HepG2 (cell line): ENCODE measurements at regions not wholly inside any gene's neighbourhood (a gene's known extent, or its start where the extent isn't known, plus 50 kb on each side); places are given as distances from the start of the nearest gene placed in this dataset.

Experiments
- ARID5B ChIP-seq: IDR thresholded peaks from 2 replicates; pipeline ENCODE4 v1.4.0; 2020; ENCODE audit warnings: mild to moderate bottlenecking, missing genetic modification reagents
- CREB1 ChIP-seq, 2 experiments: fragments of 450-650 bp in 1 of 2; IDR thresholded peaks; 2 replicates each; pipeline ENCODE4 v1.6.1; 2016 to 2017; ENCODE audit warnings: control low read depth in 1 of 2, mild to moderate bottlenecking in 1 of 2, missing compliant biosample characterization in 1 of 2, missing genetic modification characterization in 1 of 2
- DPF2 ChIP-seq: sonication (generic); formaldehyde crosslinking; IDR thresholded peaks from 2 replicates; pipeline ENCODE4 v1.4.0; 2020; ENCODE audit warnings: mild to moderate bottlenecking, low read depth, missing genetic modification reagents, borderline replicate concordance
- EP300 ChIP-seq, 3 experiments: sonication (generic) in 1 of 3; formaldehyde crosslinking in 1 of 3; IDR thresholded peaks; 2 replicates each; pipeline versions ENCODE4 v1.5.1 to v1.6.1; 2011 to 2020; ENCODE audit warnings: low read depth in 2 of 3, low read length in 2 of 3, borderline replicate concordance in 1 of 3, improper control_type of control experiment in 1 of 3, mild to moderate bottlenecking in 1 of 3, missing genetic modification reagents in 1 of 3, moderate library complexity in 1 of 3
- FOXJ3 ChIP-seq: sonication (generic); formaldehyde crosslinking; IDR thresholded peaks from 2 replicates; pipeline ENCODE4 v1.4.0; 2020; ENCODE audit warnings: missing genetic modification reagents, mild to moderate bottlenecking, borderline replicate concordance
- GFI1 ChIP-seq: sonication (generic); formaldehyde crosslinking; IDR thresholded peaks from 2 replicates; pipeline ENCODE4 v1.5.0; 2020; ENCODE audit warnings: missing genetic modification reagents, mild to moderate bottlenecking, borderline replicate concordance
- HNF1B ChIP-seq: sonication (generic); formaldehyde crosslinking; IDR thresholded peaks from 2 replicates; pipeline ENCODE4 v1.5.1; 2020; ENCODE audit warnings: mild to moderate bottlenecking, moderate library complexity, missing genetic modification reagents
- HOXD1 ChIP-seq: sonication (generic); formaldehyde crosslinking; IDR thresholded peaks from 2 replicates; pipeline ENCODE4 v1.5.0; 2020; ENCODE audit warnings: missing genetic modification reagents
- ISL2 ChIP-seq: sonication (generic); formaldehyde crosslinking; IDR thresholded peaks from 2 replicates; pipeline ENCODE4 v1.5.0; 2020; ENCODE audit warnings: missing genetic modification reagents
- MLX ChIP-seq: IDR thresholded peaks from 2 replicates; pipeline ENCODE4 v1.6.1; 2016
- NCOR1 ChIP-seq: fragments of 200-600 bp; sonication (generic); IDR thresholded peaks from 2 replicates; pipeline ENCODE4 v1.7.0; 2017; ENCODE audit warnings: antibody characterized with exemption, low read length, borderline replicate concordance
- NR2F6 ChIP-seq, 2 experiments: IDR thresholded peaks; 2 replicates each; pipeline ENCODE4 v1.6.1; 2016; ENCODE audit warnings: antibody characterized with exemption in 1 of 2, mild to moderate bottlenecking in 1 of 2
- RARA ChIP-seq: IDR thresholded peaks from 2 replicates; pipeline ENCODE4 v1.6.1; 2016; ENCODE audit warnings: missing genetic modification reagents, missing compliant biosample characterization
- RCOR2 ChIP-seq: IDR thresholded peaks from 2 replicates; pipeline ENCODE4 v1.6.1; 2016; ENCODE audit warnings: missing biosample characterization, missing genetic modification reagents
- SMAD9 ChIP-seq: sonication (generic); formaldehyde crosslinking; IDR thresholded peaks from 2 replicates; pipeline ENCODE4 v1.5.1; 2020; ENCODE audit warnings: mild to moderate bottlenecking, missing genetic modification reagents
- SP140L ChIP-seq: sonication (generic); formaldehyde crosslinking; IDR thresholded peaks from 2 replicates; pipeline ENCODE4 v1.4.0; 2020; ENCODE audit warnings: missing genetic modification reagents, borderline replicate concordance
- TARDBP ChIP-seq: sonication (generic); formaldehyde crosslinking; IDR thresholded peaks from 2 replicates; pipeline ENCODE4 v1.8.0; 2022; ENCODE audit warnings: mild to moderate bottlenecking, missing genetic modification reagents
- THAP7 ChIP-seq: sonication (generic); formaldehyde crosslinking; IDR thresholded peaks from 2 replicates; pipeline ENCODE4 v1.8.1; 2023; ENCODE audit warnings: mild to moderate bottlenecking, missing genetic modification reagents
- ZBTB20 ChIP-seq: sonication (generic); formaldehyde crosslinking; IDR thresholded peaks from 2 replicates; pipeline ENCODE4 v1.8.1; 2023; ENCODE audit warnings: missing genetic modification reagents, low read depth, mild to moderate bottlenecking, borderline replicate concordance
- ZBTB3 ChIP-seq: sonication (generic); formaldehyde crosslinking; IDR thresholded peaks from 2 replicates; pipeline ENCODE4 v1.4.0; 2020; ENCODE audit warnings: low read depth, mild to moderate bottlenecking, moderate library complexity, missing genetic modification reagents, borderline replicate concordance
- ZNF205 ChIP-seq: IDR thresholded peaks from 2 replicates; pipeline ENCODE4 v1.6.1; 2018; ENCODE audit warnings: missing biosample characterization, missing genetic modification reagents

GRCh38 chr11:86124251-86125233, 55.7 kb upstream of the PICALM start (continued):
- TF ChIP-seq GFI1 (CRISPR knock-in tag) (peak; percentile 51; the same call in 1 of the 2 replicates), NCOR1 (no peak), DPF2 (CRISPR knock-in tag) (no peak), HOXD1 (0 out of 2 replicates have a peak, but pooled peaks have one; percentile 25), MLX (CRISPR knock-in tag) (no peak), ARID5B (CRISPR knock-in tag) (peak; percentile 67; the same call in 1 of the 2 replicates), SP140L (CRISPR knock-in tag) (no peak), ZBTB20 (CRISPR knock-in tag) (peak; percentile 70), NR2F6 (IDR thresholded peaks at IDR 0.05) (peak; percentile 30; the same call in 1 of the 2 replicates), NR2F6 (CRISPR knock-in tag; IDR thresholded peaks at IDR 0.05) (0 out of 2 replicates have a peak, but pooled peaks have one; percentile 24), EP300 (IDR thresholded peaks at IDR 0.05; ENCODE audit: low read depth in 2 of 2, low read length in 2 of 2) (peak in 1 of 2 experiments; percentile 63; a peak in 1 of 4 replicates), EP300 (CRISPR knock-in tag; IDR thresholded peaks at IDR 0.05; ENCODE audit: borderline replicate concordance) (no peak), SMAD9 (CRISPR knock-in tag) (no peak), ZNF205 (peak; percentile 99), RCOR2 (CRISPR knock-in tag) (no peak), FOXJ3 (CRISPR knock-in tag) (peak; percentile 58; the same call in 1 of the 2 replicates), THAP7 (CRISPR knock-in tag) (no peak), RARA (CRISPR knock-in tag) (0 out of 2 replicates have a peak, but pooled peaks have one; percentile 6), TARDBP (CRISPR knock-in tag) (peak; percentile 42; the same call in 1 of the 2 replicates), CREB1 (IDR thresholded peaks at IDR 0.05) (no peak), CREB1 (CRISPR knock-in tag; IDR thresholded peaks at IDR 0.05) (0 out of 2 replicates have a peak, but pooled peaks have one; percentile 27), HNF1B (CRISPR knock-in tag) (no peak), ISL2 (peak; percentile 72), ZBTB3 (CRISPR knock-in tag) (no peak)
